Activated T-helper 17 cell treated with anti-CD3 and anti-CD28 coated beads, Interleukin-2, amount 50 U/mL, for 72 hours (primary cell): ENCODE measurements at regions not wholly inside any gene's neighbourhood (a gene's known extent, or its start where the extent isn't known, plus 50 kb on each side); places are given as distances from the start of the nearest gene placed in this dataset.
"Not testable (repeated sequence)": the region's sequence is repeated elsewhere in the genome, so short reads cannot be mapped to it uniquely, and the experiment has no call there.

Experiments used
- ATAC-seq: fragments of 150-1000 bp; cut with Tn5 transposase; replicated peaks from 2 replicates; pipeline ENCODE4 v1.10.0; 2021; ENCODE audit warnings: mild to moderate bottlenecking, moderate library complexity
- H3K27ac Mint-ChIP-seq: one replicate; pipeline ENCODE4 v1.8.0; 2022; ENCODE audit warnings: mixed read lengths
- H3K27me3 Mint-ChIP-seq: one replicate; pipeline ENCODE4 v1.8.0; 2022; ENCODE audit warnings: mixed read lengths
- H3K36me3 Mint-ChIP-seq: one replicate; pipeline ENCODE4 v1.8.0; 2022; ENCODE audit warnings: low read depth, mild to moderate bottlenecking, mixed read lengths
- H3K4me1 Mint-ChIP-seq: one replicate; pipeline ENCODE4 v1.8.0; 2022; ENCODE audit warnings: mixed read lengths
- H3K4me3 Mint-ChIP-seq: one replicate; pipeline ENCODE4 v1.8.0; 2022; ENCODE audit warnings: mild to moderate bottlenecking, mixed read lengths
- H3K9me3 Mint-ChIP-seq: one replicate; pipeline ENCODE4 v1.8.0; 2022; ENCODE audit warnings: mixed read lengths

GRCh38 chr2:185417688-185418087 lies 320.9 kb upstream of the FSIP2 start:
- no peaks in the 10 kb centered on the region for H3K4me1 Mint-ChIP-seq
- no peak for ATAC-seq
- H3K27ac Mint-ChIP-seq = no peak overlapping the region
- no peaks in the 10 kb centered on the region for H3K9me3 Mint-ChIP-seq
- no peak overlapping the region for H3K4me3 Mint-ChIP-seq
- H3K27me3 Mint-ChIP-seq = no peaks in the 10 kb centered on the region
- H3K36me3 Mint-ChIP-seq = no peaks in the 10 kb centered on the region

DNA sequence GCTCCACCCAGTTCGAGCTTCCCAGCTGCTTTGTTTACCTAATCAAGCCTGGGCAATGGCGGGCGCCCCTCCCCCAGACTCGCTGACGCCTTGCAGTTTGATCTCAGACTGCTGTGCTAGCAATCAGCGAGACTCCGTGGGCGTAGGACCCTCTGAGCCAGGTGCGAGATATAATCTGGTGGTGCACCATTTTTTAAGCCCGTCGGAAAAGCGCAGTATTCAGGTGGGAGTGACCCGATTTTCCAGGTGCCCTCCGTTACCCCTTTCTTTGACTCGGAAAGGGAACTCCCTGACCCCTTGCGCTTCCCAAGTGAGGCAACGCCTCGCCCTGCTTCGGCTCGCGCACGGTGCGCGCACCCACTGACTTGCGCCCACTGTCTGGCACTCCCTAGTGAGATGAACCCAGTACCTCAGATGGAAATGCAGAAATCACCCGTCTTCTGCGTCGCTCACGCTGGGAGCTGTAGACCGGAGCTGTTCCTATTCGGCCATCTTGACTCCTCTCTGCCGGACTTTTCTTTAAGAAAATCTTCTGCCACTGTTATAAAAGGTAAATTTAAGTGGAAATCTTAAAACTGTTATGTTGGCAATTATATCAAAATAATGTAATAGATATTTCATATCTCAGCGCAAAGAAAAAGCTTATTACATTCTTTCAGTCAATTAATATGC lies 313.5 kb upstream of the FSIP2 start:
- peak overlapping the region; percentile 12 for H3K4me3 Mint-ChIP-seq
- H3K27me3 Mint-ChIP-seq, ATAC-seq, H3K9me3 Mint-ChIP-seq, H3K4me1 Mint-ChIP-seq, H3K36me3 Mint-ChIP-seq, H3K27ac Mint-ChIP-seq: not testable (repeated sequence)

DNA sequence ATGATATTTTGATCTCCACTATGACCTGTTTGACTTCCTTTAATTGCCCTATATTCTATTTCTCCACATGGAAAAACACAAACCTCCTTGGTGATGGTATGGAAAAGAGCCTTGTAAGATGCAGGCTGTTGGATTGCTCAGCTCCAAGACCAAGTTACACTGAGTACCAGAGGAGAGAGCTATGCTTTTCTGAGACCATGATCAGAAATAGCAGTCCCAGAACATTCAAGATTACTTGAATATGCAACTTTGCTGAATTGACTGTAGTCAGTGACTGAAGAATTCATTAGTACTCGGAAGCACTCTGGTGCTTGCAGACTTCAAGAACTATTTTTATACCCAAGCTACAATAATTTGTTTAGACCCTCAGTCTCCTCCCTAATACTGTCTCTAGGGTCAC lies 310.6 kb upstream of the FSIP2 start:
- H3K27me3 Mint-ChIP-seq = no peaks in the 10 kb centered on the region
- no peak overlapping the region for H3K4me3 Mint-ChIP-seq
- no peak for ATAC-seq
- no peak overlapping the region for H3K27ac Mint-ChIP-seq
- no peaks in the 10 kb centered on the region for H3K36me3 Mint-ChIP-seq
- H3K9me3 Mint-ChIP-seq = no peaks in the 10 kb centered on the region
- H3K4me1 Mint-ChIP-seq = no peaks in the 10 kb centered on the region

- no peak overlapping the region for H3K27ac Mint-ChIP-seq
- H3K4me3 Mint-ChIP-seq = no peak overlapping the region
- no peak for ATAC-seq
- no peaks in the 10 kb centered on the region for H3K4me1 Mint-ChIP-seq
- H3K27me3 Mint-ChIP-seq = no peaks in the 10 kb centered on the region
- H3K9me3 Mint-ChIP-seq = no peaks in the 10 kb centered on the region
- H3K36me3 Mint-ChIP-seq = no peaks in the 10 kb centered on the region
Observed at GRCh38 chr2:185433824-185434223, 304.8 kb upstream of the FSIP2 start.

DNA sequence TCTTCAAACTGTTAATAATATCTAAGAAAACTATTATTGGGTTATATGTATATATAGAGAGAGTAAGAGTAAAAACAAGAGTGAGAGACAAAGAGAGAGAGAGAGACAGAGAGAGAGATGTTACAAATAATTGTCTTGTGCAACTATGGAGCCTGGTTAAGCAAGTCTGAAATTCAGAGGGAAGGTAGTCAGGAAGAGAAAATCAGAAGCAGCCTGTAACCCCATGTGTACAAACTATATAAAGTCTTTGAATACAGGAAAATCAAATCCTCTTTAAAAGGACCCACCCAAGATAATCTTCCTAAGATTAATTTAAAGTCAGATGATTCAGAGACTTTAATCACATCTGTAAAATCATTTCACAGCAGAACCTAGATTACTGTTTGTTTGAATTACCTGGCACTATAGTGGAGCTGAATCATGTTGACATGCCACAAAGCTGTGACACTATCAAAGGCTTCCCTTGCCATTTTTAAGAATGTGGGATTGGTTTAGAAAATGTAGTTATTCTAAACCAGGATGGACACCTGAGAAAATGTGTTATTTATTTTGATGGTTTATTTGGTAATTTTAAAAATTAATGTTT lies 301.7 kb upstream of the FSIP2 start:
- H3K4me1 Mint-ChIP-seq = no peaks in the 10 kb centered on the region
- no peaks in the 10 kb centered on the region for H3K27me3 Mint-ChIP-seq
- no peaks in the 10 kb centered on the region for H3K9me3 Mint-ChIP-seq
- no peaks in the 10 kb centered on the region for H3K36me3 Mint-ChIP-seq
- no peak overlapping the region for H3K4me3 Mint-ChIP-seq
- no peak for ATAC-seq
- no peak overlapping the region for H3K27ac Mint-ChIP-seq

- Mint-ChIP-seq H3K27me3 (no peaks in the 10 kb centered on the region), H3K9me3 (no peaks in the 10 kb centered on the region), H3K4me1 (no peaks in the 10 kb centered on the region), H3K36me3 (no peaks in the 10 kb centered on the region), H3K4me3 (no peak overlapping the region), H3K27ac (no peak overlapping the region)
- ATAC-seq = no peak
Observed at GRCh38 chr2:185441486-185442005, 297.1 kb upstream of the FSIP2 start.

GRCh38 chr2:185456517-185456916 lies 282.1 kb upstream of the FSIP2 start:
- peaks cover 8% of the 10 kb centered on the region for H3K9me3 Mint-ChIP-seq
- no peak overlapping the region for H3K27ac Mint-ChIP-seq
- ATAC-seq = no peak
- no peaks in the 10 kb centered on the region for H3K4me1 Mint-ChIP-seq
- no peaks in the 10 kb centered on the region for H3K27me3 Mint-ChIP-seq
- H3K4me3 Mint-ChIP-seq = no peak overlapping the region
- H3K36me3 Mint-ChIP-seq = no peaks in the 10 kb centered on the region

DNA sequence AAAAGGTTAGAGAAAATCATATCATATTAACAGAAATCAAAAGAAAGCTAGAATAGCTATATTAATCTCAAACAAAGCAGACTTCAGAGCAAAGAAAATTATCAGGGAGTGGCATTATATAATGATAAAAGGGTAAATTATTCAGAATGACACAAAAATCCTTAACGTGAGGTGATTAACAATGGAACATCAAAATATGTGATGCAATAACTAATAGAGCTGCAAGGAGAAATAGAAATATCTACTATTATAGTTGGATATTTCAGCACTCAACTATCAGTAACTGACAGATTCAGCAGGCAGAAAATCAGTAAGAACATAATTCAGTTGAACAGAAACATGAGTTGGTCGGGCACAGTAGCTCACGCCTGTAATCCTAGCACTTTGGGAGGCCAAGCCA lies 275.1 kb upstream of the FSIP2 start:
- Mint-ChIP-seq H3K4me3 (no peak overlapping the region), H3K36me3 (no peaks in the 10 kb centered on the region), H3K4me1 (no peaks in the 10 kb centered on the region), H3K9me3 (peaks cover 6% of the 10 kb centered on the region), H3K27ac (no peak overlapping the region), H3K27me3 (no peaks in the 10 kb centered on the region)
- no peak for ATAC-seq

DNA sequence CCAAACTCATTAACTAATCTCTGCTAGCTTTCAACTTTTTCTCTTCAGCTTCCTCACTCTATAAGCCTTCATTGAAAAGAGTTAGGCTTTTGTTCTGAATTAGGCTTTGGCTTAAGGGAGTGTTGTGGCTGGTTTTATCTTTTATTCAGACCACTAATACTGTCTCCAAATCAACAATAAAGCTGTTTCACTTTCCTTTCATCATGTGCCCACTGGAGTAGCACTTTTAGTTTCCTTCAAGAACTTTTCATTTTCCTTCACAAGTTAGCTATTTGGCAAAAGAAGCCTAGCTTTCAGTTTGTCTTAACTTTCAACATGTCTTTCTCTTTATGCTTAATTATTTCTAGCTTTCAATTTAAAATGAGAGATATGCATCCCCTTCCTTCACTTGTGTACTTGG lies 271.7 kb upstream of the FSIP2 start:
- ATAC-seq = no peak
- Mint-ChIP-seq H3K27ac (no peak overlapping the region), H3K27me3 (no peaks in the 10 kb centered on the region), H3K9me3 (peaks cover 6% of the 10 kb centered on the region), H3K36me3 (no peaks in the 10 kb centered on the region), H3K4me3 (no peak overlapping the region), H3K4me1 (no peaks in the 10 kb centered on the region)

- Mint-ChIP-seq H3K36me3 (no peaks in the 10 kb centered on the region), H3K27me3 (no peaks in the 10 kb centered on the region), H3K9me3 (no peaks in the 10 kb centered on the region), H3K4me3 (no peak overlapping the region), H3K27ac (no peak overlapping the region), H3K4me1 (no peaks in the 10 kb centered on the region)
- no peak for ATAC-seq
Observed at GRCh38 chr2:185471441-185471840, 267.2 kb upstream of the FSIP2 start.

- Mint-ChIP-seq H3K4me3 (no peak overlapping the region), H3K4me1 (no peaks in the 10 kb centered on the region), H3K27me3 (no peaks in the 10 kb centered on the region), H3K27ac (no peak overlapping the region), H3K36me3 (no peaks in the 10 kb centered on the region), H3K9me3 (no peaks in the 10 kb centered on the region)
- ATAC-seq = no peak
Observed at GRCh38 chr2:185472574-185472973, 266.0 kb upstream of the FSIP2 start.

DNA sequence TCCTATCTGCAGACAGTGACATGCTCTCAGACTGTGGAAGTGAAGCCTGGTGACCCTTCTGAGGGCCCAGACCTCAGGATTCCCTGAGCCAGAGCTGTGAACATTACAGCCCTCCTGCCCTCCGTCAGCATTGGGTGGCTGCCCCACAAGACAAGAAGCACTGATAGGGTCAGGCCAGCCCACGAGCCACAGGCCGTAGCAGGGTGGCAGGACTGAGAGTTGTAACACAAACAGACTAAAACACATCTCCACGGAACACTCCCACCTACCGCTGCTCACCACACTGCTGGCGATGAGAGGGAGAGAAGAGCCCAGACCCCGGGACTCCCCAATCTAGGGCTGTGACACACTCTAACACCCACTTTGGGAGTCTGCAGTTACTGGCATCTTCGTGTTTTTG lies 264.8 kb upstream of the FSIP2 start:
- no peak overlapping the region for H3K27ac Mint-ChIP-seq
- H3K4me3 Mint-ChIP-seq = no peak overlapping the region
- no peaks in the 10 kb centered on the region for H3K27me3 Mint-ChIP-seq
- H3K36me3 Mint-ChIP-seq = no peaks in the 10 kb centered on the region
- no peak for ATAC-seq
- no peaks in the 10 kb centered on the region for H3K9me3 Mint-ChIP-seq
- no peaks in the 10 kb centered on the region for H3K4me1 Mint-ChIP-seq

DNA sequence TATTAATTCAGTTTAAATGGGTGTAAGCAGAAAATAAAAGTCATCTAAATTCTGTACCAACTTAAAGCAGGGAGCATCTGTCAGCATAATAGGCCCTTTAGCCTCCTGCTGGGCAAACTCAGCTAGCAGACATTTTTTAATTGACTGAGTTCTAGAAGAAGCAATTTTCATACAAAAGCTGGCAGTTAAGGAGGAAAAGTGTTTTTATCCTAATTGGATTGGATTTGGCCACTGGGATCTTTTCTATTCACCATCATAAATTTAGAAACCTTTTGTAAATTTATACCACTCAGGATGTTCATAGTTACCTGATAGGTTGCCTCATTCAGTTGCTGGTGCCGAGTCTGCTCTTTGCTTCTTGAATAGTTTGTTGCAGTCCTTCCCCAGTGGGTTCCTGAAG lies 262.7 kb upstream of the FSIP2 start:
- ATAC-seq = no peak
- Mint-ChIP-seq H3K9me3 (peaks cover 6% of the 10 kb centered on the region), H3K27ac (no peak overlapping the region), H3K4me3 (no peak overlapping the region), H3K36me3 (no peaks in the 10 kb centered on the region), H3K4me1 (no peaks in the 10 kb centered on the region), H3K27me3 (no peaks in the 10 kb centered on the region)

DNA sequence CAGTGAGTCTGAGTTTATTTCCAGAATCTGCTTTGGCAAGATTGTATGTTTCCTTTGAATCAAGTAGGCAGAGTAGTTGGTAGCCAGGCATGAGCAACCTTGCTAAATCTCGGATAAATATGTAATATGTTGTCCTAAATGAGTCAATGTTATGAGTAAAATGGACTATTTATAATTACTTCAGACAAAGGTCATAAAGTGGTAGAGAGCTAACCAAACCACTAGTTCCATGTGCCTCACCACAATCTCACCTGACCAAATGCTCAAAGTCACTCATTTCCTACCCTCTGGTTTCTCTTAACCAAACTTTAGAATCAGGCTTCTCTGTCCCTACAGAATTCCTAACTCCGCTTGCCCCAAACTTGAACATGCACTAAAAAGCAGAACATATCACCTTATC lies 261.2 kb upstream of the FSIP2 start:
- Mint-ChIP-seq H3K4me1 (no peaks in the 10 kb centered on the region), H3K27ac (no peak overlapping the region), H3K9me3 (peaks cover 8% of the 10 kb centered on the region), H3K4me3 (no peak overlapping the region), H3K36me3 (no peaks in the 10 kb centered on the region), H3K27me3 (no peaks in the 10 kb centered on the region)
- no peak for ATAC-seq

- Mint-ChIP-seq H3K4me1 (no peaks in the 10 kb centered on the region), H3K36me3 (no peaks in the 10 kb centered on the region), H3K9me3 (peaks cover 8% of the 10 kb centered on the region), H3K27ac (no peak overlapping the region), H3K27me3 (no peaks in the 10 kb centered on the region), H3K4me3 (no peak overlapping the region)
- ATAC-seq = no peak
Observed at GRCh38 chr2:185484602-185485001, 254.0 kb upstream of the FSIP2 start.
